Stimulated activated naive CD8-positive, alpha-beta T cell treated with anti-CD3 and anti-CD28 coated beads, Interleukin-15, amount 100 ng/mL, for 72 hours (primary cell): ENCODE measurements at regions not wholly inside any gene's neighbourhood (a gene's known extent, or its start where the extent isn't known, plus 50 kb on each side); places are given as distances from the start of the nearest gene placed in this dataset.
"Not testable (repeated sequence)": the region's sequence is repeated elsewhere in the genome, so short reads cannot be mapped to it uniquely, and the experiment has no call there.

Experiments
- ATAC-seq: fragments of 150-1000 bp; cut with Tn5 transposase; 2 replicates; pipeline ENCODE4 v1.10.0; 2021; ENCODE audit warnings: mild to moderate bottlenecking, moderate library complexity
- DNase-seq, 2 donors: peaks; one replicate each; pipeline ENCODE4 v3.0.0; 2021 to 2022
- H3K27ac Mint-ChIP-seq, 2 donors: one replicate each; pipeline ENCODE4 v1.8.0; 2022; ENCODE audit warnings: mild to moderate bottlenecking in 2 of 2, mixed read lengths in 2 of 2, moderate library complexity in 2 of 2
- H3K27me3 Mint-ChIP-seq: one replicate; pipeline ENCODE4 v1.8.0; 2022; ENCODE audit warnings: mixed read lengths
- H3K4me1 Mint-ChIP-seq: one replicate; pipeline ENCODE4 v1.8.0; 2022; ENCODE audit warnings: mild to moderate bottlenecking, mixed read lengths
- H3K4me3 Mint-ChIP-seq, 2 donors: one replicate each; pipeline ENCODE4 v1.8.0; 2022; ENCODE audit warnings: mild to moderate bottlenecking in 2 of 2, mixed read lengths in 2 of 2, moderate library complexity in 1 of 2
- H3K9me3 Mint-ChIP-seq, 2 donors: one replicate each; pipeline ENCODE4 v1.8.0; 2022; ENCODE audit warnings: mixed read lengths in 2 of 2

GRCh38 chr4:127309369-127310102 lies 323.2 kb upstream of the INTU start:
- peaks cover 27 to 32% of the 10 kb centered on the region in 2 donors for H3K9me3 Mint-ChIP-seq
- ATAC-seq (no peak), DNase-seq (no peak)
- no peak overlapping the region for H3K4me3 Mint-ChIP-seq
- no peak overlapping the region for H3K27ac Mint-ChIP-seq
- H3K27me3 Mint-ChIP-seq, result no peaks in the 10 kb centered on the region
- H3K4me1 Mint-ChIP-seq, result no peaks in the 10 kb centered on the region

GRCh38 chr4:127311371-127311770 lies 321.4 kb upstream of the INTU start:
- Mint-ChIP-seq H3K4me1 (no peaks in the 10 kb centered on the region), H3K4me3 (no peak overlapping the region), H3K9me3 (peaks cover 27 to 40% of the 10 kb centered on the region in 2 donors), H3K27ac (no peak overlapping the region), H3K27me3 (no peaks in the 10 kb centered on the region)
- ATAC-seq (no peak), DNase-seq (no peak)

- H3K9me3 Mint-ChIP-seq, result peaks cover 23 to 41% of the 10 kb centered on the region in 2 donors
- H3K27me3 Mint-ChIP-seq, result no peaks in the 10 kb centered on the region
- ATAC-seq (no peak), DNase-seq (no peak)
- H3K4me3 Mint-ChIP-seq, result no peak overlapping the region
- no peak overlapping the region for H3K27ac Mint-ChIP-seq
- H3K4me1 Mint-ChIP-seq, result no peaks in the 10 kb centered on the region
Observed at GRCh38 chr4:127311924-127312323, 320.8 kb upstream of the INTU start.

GRCh38 chr4:127313767-127314166 lies 319.0 kb upstream of the INTU start:
- Mint-ChIP-seq H3K27me3 (no peaks in the 10 kb centered on the region), H3K4me1 (no peaks in the 10 kb centered on the region), H3K4me3 (no peak overlapping the region), H3K27ac (no peak overlapping the region), H3K9me3 (peaks cover 22 to 41% of the 10 kb centered on the region in 2 donors)
- DNase-seq (no peak), ATAC-seq (no peak)

- DNase-seq (no peak), ATAC-seq (no peak)
- Mint-ChIP-seq H3K4me1 (no peaks in the 10 kb centered on the region), H3K9me3 (peaks cover 9 to 27% of the 10 kb centered on the region in 2 donors), H3K4me3 (no peak overlapping the region), H3K27ac (no peak overlapping the region), H3K27me3 (no peaks in the 10 kb centered on the region)
Observed at GRCh38 chr4:127327491-127327890, 305.3 kb upstream of the INTU start.

- H3K27ac Mint-ChIP-seq, result no peak overlapping the region
- no peak for DNase-seq
- no peaks in the 10 kb centered on the region for H3K4me1 Mint-ChIP-seq
- no peaks in the 10 kb centered on the region for H3K27me3 Mint-ChIP-seq
- H3K9me3 Mint-ChIP-seq, result no peaks in the 10 kb centered on the region
- H3K4me3 Mint-ChIP-seq, result no peak overlapping the region
- ATAC-seq, result no peak
Observed at GRCh38 chr4:127335073-127335620, 297.6 kb upstream of the INTU start.

GRCh38 chr4:127335732-127336131 lies 297.0 kb upstream of the INTU start:
- no peak overlapping the region for H3K27ac Mint-ChIP-seq
- DNase-seq (no peak), ATAC-seq (no peak)
- no peaks in the 10 kb centered on the region for H3K4me1 Mint-ChIP-seq
- H3K27me3 Mint-ChIP-seq, result no peaks in the 10 kb centered on the region
- H3K9me3 Mint-ChIP-seq, result no peaks in the 10 kb centered on the region
- H3K4me3 Mint-ChIP-seq, result no peak overlapping the region

GRCh38 chr4:127343123-127343522 lies 289.6 kb upstream of the INTU start:
- H3K4me1 Mint-ChIP-seq, DNase-seq, ATAC-seq, H3K4me3 Mint-ChIP-seq, H3K27me3 Mint-ChIP-seq, H3K27ac Mint-ChIP-seq: not testable (repeated sequence)
- peaks cover 9 to 16% of the 10 kb centered on the region in 2 donors for H3K9me3 Mint-ChIP-seq

GRCh38 chr4:127344071-127344470 lies 288.7 kb upstream of the INTU start:
- no peaks in the 10 kb centered on the region for H3K27me3 Mint-ChIP-seq
- H3K4me3 Mint-ChIP-seq, result no peak overlapping the region
- DNase-seq (no peak), ATAC-seq (no peak)
- no peaks in the 10 kb centered on the region for H3K4me1 Mint-ChIP-seq
- peaks cover 9 to 17% of the 10 kb centered on the region in 2 donors for H3K9me3 Mint-ChIP-seq
- no peak overlapping the region for H3K27ac Mint-ChIP-seq

- Mint-ChIP-seq H3K9me3 (peaks cover 13 to 26% of the 10 kb centered on the region in 2 donors), H3K4me1 (no peaks in the 10 kb centered on the region)
- no peak for ATAC-seq
Observed at GRCh38 chr4:127347936-127348335, 284.8 kb upstream of the INTU start.

GRCh38 chr4:127352220-127353113 lies 280.3 kb upstream of the INTU start:
- Mint-ChIP-seq H3K9me3 (peaks cover 13 to 25% of the 10 kb centered on the region in 2 donors), H3K27me3 (no peaks in the 10 kb centered on the region), H3K27ac (no peak overlapping the region), H3K4me3 (no peak overlapping the region), H3K4me1 (no peaks in the 10 kb centered on the region)
- no peak for DNase-seq
- ATAC-seq, result no peak

More at GRCh38 chr4:127347936-127348335, 284.8 kb upstream of the INTU start:
- no peak for DNase-seq
- no peaks in the 10 kb centered on the region for H3K27me3 Mint-ChIP-seq
- no peak overlapping the region for H3K27ac Mint-ChIP-seq
- no peak overlapping the region for H3K4me3 Mint-ChIP-seq

- no peaks in the 10 kb centered on the region for H3K27me3 Mint-ChIP-seq
- peaks cover 5 to 14% of the 10 kb centered on the region in 2 donors for H3K9me3 Mint-ChIP-seq
- no peak overlapping the region for H3K4me3 Mint-ChIP-seq
- ATAC-seq (no peak), DNase-seq (no peak)
- no peak overlapping the region for H3K27ac Mint-ChIP-seq
- no peaks in the 10 kb centered on the region for H3K4me1 Mint-ChIP-seq
Observed at GRCh38 chr4:127355743-127356142, 277.0 kb upstream of the INTU start.

- no peak for ATAC-seq
- H3K4me1 Mint-ChIP-seq, result no peaks in the 10 kb centered on the region
- H3K27me3 Mint-ChIP-seq, result no peaks in the 10 kb centered on the region
- H3K27ac Mint-ChIP-seq, result no peak overlapping the region
- DNase-seq, result no peak
- H3K4me3 Mint-ChIP-seq, result no peak overlapping the region
- peaks cover 0 to 8% of the 10 kb centered on the region in 2 donors for H3K9me3 Mint-ChIP-seq
Observed at GRCh38 chr4:127357765-127358164, 275.0 kb upstream of the INTU start.

GRCh38 chr4:127362686-127363085 lies 270.1 kb upstream of the INTU start:
- DNase-seq, result no peak
- Mint-ChIP-seq H3K4me3 (no peak overlapping the region), H3K4me1 (no peaks in the 10 kb centered on the region), H3K27ac (no peak overlapping the region), H3K9me3 (peaks cover 0 to 2% of the 10 kb centered on the region in 2 donors), H3K27me3 (no peaks in the 10 kb centered on the region)
- no peak for ATAC-seq

- Mint-ChIP-seq H3K9me3 (peaks cover 2 to 6% of the 10 kb centered on the region in 2 donors), H3K4me1 (no peaks in the 10 kb centered on the region), H3K27ac (no peak overlapping the region), H3K4me3 (no peak overlapping the region), H3K27me3 (no peaks in the 10 kb centered on the region)
- DNase-seq (no peak), ATAC-seq (no peak)
Observed at GRCh38 chr4:127364397-127364796, 268.4 kb upstream of the INTU start.

- ATAC-seq (no peak), DNase-seq (no peak)
- no peak overlapping the region for H3K4me3 Mint-ChIP-seq
- no peaks in the 10 kb centered on the region for H3K4me1 Mint-ChIP-seq
- H3K27ac Mint-ChIP-seq, result no peak overlapping the region
- peaks cover 4 to 6% of the 10 kb centered on the region in 2 donors for H3K9me3 Mint-ChIP-seq
- H3K27me3 Mint-ChIP-seq, result no peaks in the 10 kb centered on the region
Observed at GRCh38 chr4:127364911-127365310, 267.8 kb upstream of the INTU start.
